ENCODE measurements at regions not wholly inside any gene's neighbourhood (a gene's known extent, or its start where the extent isn't known, plus 50 kb on each side); places are given as distances from the start of the nearest gene placed in this dataset.

GRCh38 chr12:59046763-59047534 lies 126.6 kb upstream of the LRIG3 start:
- DNase-seq (ENCODE audit: low read depth, low spot score): no peak

DNA sequence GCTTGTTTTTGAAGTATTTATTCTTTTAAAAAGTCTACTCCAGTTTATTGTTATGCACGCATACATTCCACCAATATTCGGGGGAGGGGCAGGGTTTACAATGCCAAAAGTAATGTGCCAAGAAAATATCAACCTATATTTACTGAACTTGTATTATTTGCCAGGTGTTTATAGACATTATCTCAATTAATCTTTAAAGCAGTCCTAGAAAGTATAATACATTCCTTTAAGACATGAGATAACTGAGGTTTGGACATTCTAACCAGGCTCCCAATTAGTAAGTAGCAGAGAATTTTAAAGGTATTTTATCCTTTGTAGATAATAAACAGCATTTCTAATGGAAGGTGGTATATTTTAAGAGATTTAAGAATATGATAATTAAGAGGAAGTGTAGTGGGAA lies 124.5 kb upstream of the LRIG3 start:
- DNase-seq (ENCODE audit: low read depth, low spot score): no peak

GRCh38 chr12:59041241-59042121 lies 121.2 kb upstream of the LRIG3 start:
- DNase-seq (ENCODE audit: low read depth, low spot score): peak; percentile 50

GRCh38 chr12:59040656-59041055 lies 120.4 kb upstream of the LRIG3 start:
- DNase-seq (ENCODE audit: low read depth, low spot score): no peak

DNA sequence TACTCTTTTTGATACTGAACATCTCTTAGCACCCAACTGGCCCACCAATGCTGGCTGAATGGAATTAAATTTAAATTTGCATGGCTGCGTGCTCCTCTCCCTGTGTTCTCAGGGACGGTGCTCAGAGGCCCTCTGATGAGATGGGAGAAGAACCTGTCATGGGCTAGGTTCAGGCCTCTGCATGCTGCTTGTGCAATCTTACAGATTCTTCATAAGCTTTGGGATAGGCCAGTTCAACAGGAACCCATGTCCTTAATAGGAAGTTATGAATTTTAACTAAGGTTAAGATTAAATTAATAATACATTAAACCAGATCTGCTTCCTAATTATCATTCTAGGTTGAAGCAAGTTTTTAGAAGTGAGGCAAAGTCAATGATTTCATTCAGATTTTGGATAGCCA lies 119.7 kb upstream of the LRIG3 start:
- no peak for DNase-seq (ENCODE audit: low read depth, low spot score)

GRCh38 chr12:59039005-59039404 lies 118.7 kb upstream of the LRIG3 start:
- no peak for DNase-seq (ENCODE audit: low read depth, low spot score)

- DNase-seq (ENCODE audit: low read depth, low spot score): no peak
These were observed 116.9 kb upstream of the LRIG3 start for GRCh38 chr12:59036973-59037762.

- no peak for DNase-seq (ENCODE audit: low read depth, low spot score)
These were observed 116.0 kb upstream of the LRIG3 start for GRCh38 chr12:59036347-59036746.

GRCh38 chr12:59031313-59031712 lies 111.0 kb upstream of the LRIG3 start:
- no peak for DNase-seq (ENCODE audit: low read depth, low spot score)

DNA sequence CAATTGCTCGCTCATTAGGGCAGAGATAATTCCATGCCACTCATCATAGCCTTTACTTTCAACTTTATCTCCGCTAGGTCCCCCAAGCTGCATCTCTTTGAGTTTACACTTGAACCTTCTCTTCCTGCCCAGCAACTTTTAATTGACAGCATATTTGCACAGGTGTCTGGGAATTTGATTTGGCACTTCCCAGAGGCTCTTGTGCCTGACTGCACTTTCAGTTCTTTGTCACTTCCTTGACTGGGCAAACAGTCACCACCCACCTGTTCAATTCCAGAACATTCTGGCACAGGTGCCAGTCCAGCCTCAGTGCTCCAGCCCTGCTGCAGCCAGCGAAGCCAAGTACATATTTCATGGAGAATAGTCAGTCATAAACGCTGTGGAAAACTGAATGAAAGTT lies 110.1 kb upstream of the LRIG3 start:
- DNase-seq (ENCODE audit: low read depth, low spot score): no peak

- DNase-seq (ENCODE audit: low read depth, low spot score): no peak
These were observed 106.9 kb upstream of the LRIG3 start for GRCh38 chr12:59027199-59027598.

DNA sequence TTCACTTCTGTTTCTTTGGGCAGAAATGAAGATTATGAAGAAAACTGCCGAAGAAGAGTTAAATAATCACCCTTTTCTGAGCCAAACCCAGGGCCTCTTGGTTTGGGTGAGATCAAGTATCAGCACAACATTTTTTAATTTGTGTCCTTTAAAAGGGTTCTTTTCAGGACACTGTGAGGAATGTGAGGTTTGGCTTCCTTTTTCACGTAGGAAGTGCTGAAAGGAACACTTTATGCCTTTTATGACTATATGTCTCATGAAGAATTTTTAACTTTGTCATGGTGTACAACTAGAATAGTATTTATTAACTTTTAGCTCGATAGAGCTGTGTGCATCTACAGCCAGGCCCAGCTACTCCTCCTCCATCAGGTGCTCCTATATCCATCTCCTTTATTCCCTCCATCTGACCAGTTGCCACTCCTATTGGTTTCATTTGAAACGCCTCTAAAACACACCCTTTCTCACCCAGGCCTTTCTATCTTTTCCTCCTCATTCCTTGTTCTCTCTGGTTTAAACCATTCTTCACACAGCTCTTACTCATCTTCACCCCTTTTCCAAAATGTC lies 103.6 kb upstream of the LRIG3 start:
- DNase-seq (ENCODE audit: low read depth, low spot score): no peak

DNA sequence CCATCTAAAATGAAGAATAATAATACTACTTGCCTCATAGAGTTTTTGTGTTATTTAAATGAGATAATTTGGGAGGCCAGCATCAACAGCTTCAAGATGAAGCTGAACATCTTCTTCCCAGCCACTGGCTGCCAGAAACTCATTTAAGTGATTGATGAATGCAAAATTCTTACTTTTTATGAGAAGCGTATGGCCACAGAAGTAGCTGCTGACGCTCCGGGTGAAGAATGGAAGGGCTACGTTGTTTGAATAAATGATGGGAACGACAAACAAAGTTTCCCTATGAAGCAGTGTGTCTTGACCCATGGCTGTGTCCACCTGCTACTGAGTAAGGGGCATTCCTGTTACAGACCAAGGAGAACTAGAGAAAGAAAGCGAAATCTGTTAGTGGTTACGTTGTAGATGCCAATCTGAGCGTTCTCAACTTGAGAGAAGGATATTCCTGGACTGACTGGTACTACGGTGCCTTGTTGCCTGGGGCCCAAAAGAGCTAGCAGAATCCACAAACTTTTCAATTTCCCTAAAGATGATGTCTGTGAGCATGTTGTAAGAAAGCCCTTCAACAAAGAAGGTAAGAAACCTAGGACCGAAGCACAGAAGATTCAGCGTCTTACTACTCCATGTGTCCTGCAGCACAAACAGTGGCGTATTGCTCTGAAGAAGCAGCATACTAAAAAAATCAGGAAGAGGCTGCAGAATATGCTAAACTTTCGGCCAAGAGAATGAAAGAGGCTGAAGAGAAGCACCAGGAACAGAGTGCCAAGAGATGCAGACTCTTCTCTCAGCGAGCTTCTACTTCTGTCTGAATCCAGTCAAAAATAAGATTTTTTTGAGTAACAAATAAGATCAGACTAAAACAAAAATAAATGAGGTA lies 100.0 kb upstream of the LRIG3 start:
- no peak for DNase-seq (ENCODE audit: low read depth, low spot score)

DNA sequence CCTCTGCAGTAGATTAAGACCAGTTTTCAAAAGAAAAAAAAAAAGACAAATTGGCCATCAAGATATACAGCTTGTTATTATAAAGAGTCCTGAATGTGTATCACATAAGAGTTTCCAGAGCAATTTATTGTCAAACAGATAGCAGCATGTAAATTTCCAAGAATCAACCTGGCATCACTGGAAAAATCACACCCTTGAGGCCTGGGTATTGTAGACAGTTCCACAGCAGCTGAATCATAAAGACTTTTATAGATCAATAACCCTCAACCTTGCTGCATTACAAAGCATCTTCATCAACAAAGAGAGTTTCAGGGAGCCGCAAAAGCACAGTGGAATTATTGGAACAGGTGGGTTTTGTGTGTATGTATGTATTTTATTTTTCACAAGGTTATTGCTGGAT lies 94.6 kb upstream of the LRIG3 start:
- no peak for DNase-seq (ENCODE audit: low read depth, low spot score)

DNA sequence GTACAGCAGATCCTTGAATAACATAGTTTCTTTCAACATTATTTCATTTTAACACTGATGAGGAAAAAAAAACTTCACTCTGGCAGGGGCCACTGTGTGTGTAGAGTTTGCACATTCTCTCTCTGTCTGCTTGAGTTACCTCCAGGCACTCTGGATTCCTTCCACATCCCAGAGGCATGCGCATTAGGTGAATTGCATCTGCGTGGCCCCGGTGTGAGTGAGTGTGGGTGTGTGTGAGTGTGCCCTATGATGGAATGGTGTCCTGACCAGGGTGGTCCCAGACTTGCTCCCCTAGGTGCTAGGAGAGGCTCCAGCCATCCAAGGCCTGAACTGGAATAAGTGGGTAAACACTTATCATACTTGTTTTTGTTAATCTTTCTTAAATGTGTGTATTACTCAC lies 90.6 kb upstream of the LRIG3 start:
- DNase-seq (ENCODE audit: low read depth, low spot score): no peak

GRCh38 chr12:59010118-59010517 lies 89.8 kb upstream of the LRIG3 start:
- no peak for DNase-seq (ENCODE audit: low read depth, low spot score)

DNA sequence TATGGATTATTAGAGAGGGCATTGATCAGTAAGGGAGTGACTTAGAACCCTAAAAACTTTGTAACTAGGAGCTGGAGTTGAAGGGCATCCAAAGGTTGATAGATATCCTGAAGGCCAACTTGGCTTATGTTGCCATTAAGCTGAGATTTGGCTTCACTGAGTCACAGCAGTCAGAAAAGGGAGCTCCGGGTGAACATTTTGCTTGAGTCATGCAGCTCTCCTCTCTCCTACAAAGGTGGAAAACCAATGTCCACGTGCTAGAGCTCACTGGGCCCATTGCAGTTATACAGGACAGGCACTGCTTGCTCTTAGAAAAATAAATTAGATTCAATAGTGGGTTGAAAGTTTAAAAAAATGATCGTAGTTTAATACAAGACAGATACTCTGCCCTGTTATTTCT lies 87.3 kb upstream of the LRIG3 start:
- no peak for DNase-seq (ENCODE audit: low read depth, low spot score)

DNA sequence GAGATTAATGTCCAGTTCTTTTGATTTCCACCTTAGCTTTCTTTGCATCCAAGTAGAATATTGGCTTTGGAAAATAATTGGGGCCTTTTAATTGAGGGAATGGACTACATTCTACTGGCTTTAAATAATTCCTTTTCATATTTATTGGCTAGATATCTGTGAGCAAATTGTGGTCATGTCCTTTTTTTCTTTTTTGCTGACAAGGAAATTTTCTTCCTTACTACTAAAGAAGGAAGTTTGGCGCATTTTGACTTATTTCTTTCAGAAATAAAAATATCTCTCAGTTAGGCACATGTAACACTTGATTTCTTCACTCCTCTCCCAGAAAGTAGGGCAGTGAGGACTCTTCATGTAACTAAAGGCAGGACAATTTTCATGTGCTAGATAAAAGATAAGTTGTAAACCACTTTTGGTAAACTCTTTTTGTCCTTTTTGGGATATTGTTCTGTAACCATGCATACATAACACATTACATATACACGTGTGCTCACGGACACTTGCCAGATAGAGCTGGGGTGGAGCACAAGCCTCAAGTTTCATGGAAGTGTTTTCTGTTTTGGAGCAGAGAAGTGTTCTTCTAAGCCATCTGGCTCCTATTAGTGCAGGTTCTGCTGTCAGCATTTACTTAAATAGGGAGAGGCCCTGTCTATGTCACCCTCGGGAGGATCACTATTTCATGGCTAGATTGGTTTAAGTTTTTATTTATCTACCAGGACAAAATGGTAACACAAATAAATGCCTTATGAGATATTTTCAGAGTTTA lies 85.1 kb upstream of the LRIG3 start:
- DNase-seq (ENCODE audit: low read depth, low spot score): peak; percentile 37

GRCh38 chr12:59004456-59004855 lies 84.2 kb upstream of the LRIG3 start:
- no peak for DNase-seq (ENCODE audit: low read depth, low spot score)

All from smooth muscle cell of the brain vasculature (primary cell).